ENCODE measurements at regions not wholly inside any gene's neighbourhood (a gene's known extent, or its start where the extent isn't known, plus 50 kb on each side); places are given as distances from the start of the nearest gene placed in this dataset.

- Histone ChIP-seq H3K4me1 (peaks cover 9% of the 10 kb centered on the region; the same call in 1 of the 2 replicates), H3K9me3 (peaks cover 7% of the 10 kb centered on the region), H3K36me3 (ENCODE audit: control insufficient read depth, insufficient read depth, low read length) (no peaks in the 10 kb centered on the region), H3K27me3 (replicated peaks; ENCODE audit: control insufficient read depth, insufficient read depth, low read length) (no peaks in the 10 kb centered on the region), H3K4me3 (ENCODE audit: low read depth, low read length) (no peak overlapping the region)
- no TSS peak for BruUV-seq (replicated peaks)
- Mint-ChIP-seq H3K27ac (ENCODE audit: unreplicated experiment) (no peak overlapping the region), H3K4me1 (ENCODE audit: low read depth, unreplicated experiment) (no peaks in the 10 kb centered on the region), H3K4me3 (ENCODE audit: unreplicated experiment) (no peak overlapping the region), H3K27me3 (ENCODE audit: insufficient read depth, unreplicated experiment) (no peaks in the 10 kb centered on the region), H3K36me3 (ENCODE audit: insufficient read depth, unreplicated experiment) (no peaks in the 10 kb centered on the region), H3K9me3 (ENCODE audit: unreplicated experiment) (peaks cover 20% of the 10 kb centered on the region)
- ChIA-PET POLR2A (no interaction called here), CTCF (no interaction called here)
- intact Hi-C loops (cut with micrococcal nuclease; ENCODE audit: unreplicated experiment): no loop called here
- DNase-seq: no peak
- no peak for TF ChIP-seq CTCF (IDR thresholded peaks at IDR 0.05; ENCODE audit: insufficient read depth in 1 of 2, low read depth in 1 of 2, low read length in 1 of 2, severe bottlenecking in 1 of 2, unreplicated experiment in 1 of 2)
Observed at GRCh38 chr21:26674323-26674722, 101.2 kb upstream of the CYYR1 start.

- intact Hi-C loops (cut with micrococcal nuclease; ENCODE audit: unreplicated experiment): no loop called here
- no TSS peak for BruUV-seq (replicated peaks)
- H3K27ac Mint-ChIP-seq (ENCODE audit: unreplicated experiment): no peak overlapping the region
- no peak overlapping the region for H3K4me3 Mint-ChIP-seq (ENCODE audit: unreplicated experiment)
- TF ChIP-seq CTCF (IDR thresholded peaks at IDR 0.05; ENCODE audit: insufficient read depth in 1 of 2, low read depth in 1 of 2, low read length in 1 of 2, severe bottlenecking in 1 of 2, unreplicated experiment in 1 of 2): no peak
- CTCF ChIA-PET: no interaction called here
- no peaks in the 10 kb centered on the region; the same call in 1 of the 2 replicates for H3K9me3 ChIP-seq
- POLR2A ChIA-PET: no interaction called here
- H3K4me1 ChIP-seq: no peaks in the 10 kb centered on the region
- no peaks in the 10 kb centered on the region for H3K27me3 Mint-ChIP-seq (ENCODE audit: insufficient read depth, unreplicated experiment)
- H3K4me1 Mint-ChIP-seq (ENCODE audit: low read depth, unreplicated experiment): no peaks in the 10 kb centered on the region
- no peak for DNase-seq
- no peaks in the 10 kb centered on the region for H3K27me3 ChIP-seq (replicated peaks; ENCODE audit: control insufficient read depth, insufficient read depth, low read length)
- H3K4me3 ChIP-seq (ENCODE audit: low read depth, low read length): no peak overlapping the region
- peaks cover 55% of the 10 kb centered on the region for H3K9me3 Mint-ChIP-seq (ENCODE audit: unreplicated experiment)
- no peaks in the 10 kb centered on the region for H3K36me3 ChIP-seq (ENCODE audit: control insufficient read depth, insufficient read depth, low read length)
- H3K36me3 Mint-ChIP-seq (ENCODE audit: insufficient read depth, unreplicated experiment): no peaks in the 10 kb centered on the region
Observed at GRCh38 chr21:26669215-26669764, 96.2 kb upstream of the CYYR1 start.

GRCh38 chr21:26659757-26660156, 86.7 kb upstream of the CYYR1 start:
- TF ChIP-seq CTCF (IDR thresholded peaks at IDR 0.05; ENCODE audit: insufficient read depth in 1 of 2, low read depth in 1 of 2, low read length in 1 of 2, severe bottlenecking in 1 of 2, unreplicated experiment in 1 of 2): no peak
- CTCF ChIA-PET: no interaction called here
- Mint-ChIP-seq H3K4me3 (ENCODE audit: unreplicated experiment) (no peak overlapping the region), H3K9me3 (ENCODE audit: unreplicated experiment) (peaks cover 40% of the 10 kb centered on the region), H3K36me3 (ENCODE audit: insufficient read depth, unreplicated experiment) (no peaks in the 10 kb centered on the region), H3K27ac (ENCODE audit: unreplicated experiment) (no peak overlapping the region), H3K27me3 (ENCODE audit: insufficient read depth, unreplicated experiment) (no peaks in the 10 kb centered on the region), H3K4me1 (ENCODE audit: low read depth, unreplicated experiment) (no peaks in the 10 kb centered on the region)
- no TSS peak for BruUV-seq (replicated peaks)
- Histone ChIP-seq H3K4me3 (ENCODE audit: low read depth, low read length) (no peak overlapping the region), H3K9me3 (peaks cover 10% of the 10 kb centered on the region), H3K4me1 (no peaks in the 10 kb centered on the region), H3K36me3 (ENCODE audit: control insufficient read depth, insufficient read depth, low read length) (no peaks in the 10 kb centered on the region), H3K27me3 (replicated peaks; ENCODE audit: control insufficient read depth, insufficient read depth, low read length) (no peaks in the 10 kb centered on the region)
- POLR2A ChIA-PET: no interaction called here
- intact Hi-C loops (cut with micrococcal nuclease; ENCODE audit: unreplicated experiment): no loop called here
- DNase-seq: no peak
